ENCODE measurements at regions not wholly inside any gene's neighbourhood (a gene's known extent, or its start where the extent isn't known, plus 50 kb on each side); places are given as distances from the start of the nearest gene placed in this dataset.
"Not testable (repeated sequence)": the region's sequence is repeated elsewhere in the genome, so short reads cannot be mapped to it uniquely, and the experiment has no call there.

DNA sequence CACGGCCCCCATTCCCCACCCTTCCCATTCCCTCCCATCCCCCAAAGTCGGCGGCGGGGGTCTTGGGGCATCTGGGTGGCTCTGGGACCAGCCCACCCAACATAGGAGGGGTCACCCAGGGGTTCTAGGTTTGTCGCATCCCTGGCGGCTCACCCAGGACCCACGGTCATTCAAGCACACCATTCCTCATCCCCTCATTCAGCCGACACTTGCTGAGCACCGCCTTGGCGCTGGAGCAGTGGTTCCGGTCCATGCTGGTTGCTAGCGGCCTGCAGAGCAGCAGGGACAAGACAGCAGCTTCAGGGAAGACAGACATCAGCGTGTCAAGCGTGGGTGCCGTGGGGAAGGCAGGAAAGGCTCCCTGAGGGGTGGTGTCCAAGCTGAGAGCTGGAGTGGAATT lies 50.5 kb upstream of the OTOS start:
- Mint-ChIP-seq H3K27me3 (peaks cover 44% of the 10 kb centered on the region), H3K36me3 (ENCODE audit: low read depth) (no peaks in the 10 kb centered on the region), H3K27ac (no peak overlapping the region), H3K4me1 (ENCODE audit: low read depth) (no peaks in the 10 kb centered on the region), H3K4me3 (no peak overlapping the region), H3K9me3 (peaks cover 17% of the 10 kb centered on the region)
- DNase-seq = no peak

DNA sequence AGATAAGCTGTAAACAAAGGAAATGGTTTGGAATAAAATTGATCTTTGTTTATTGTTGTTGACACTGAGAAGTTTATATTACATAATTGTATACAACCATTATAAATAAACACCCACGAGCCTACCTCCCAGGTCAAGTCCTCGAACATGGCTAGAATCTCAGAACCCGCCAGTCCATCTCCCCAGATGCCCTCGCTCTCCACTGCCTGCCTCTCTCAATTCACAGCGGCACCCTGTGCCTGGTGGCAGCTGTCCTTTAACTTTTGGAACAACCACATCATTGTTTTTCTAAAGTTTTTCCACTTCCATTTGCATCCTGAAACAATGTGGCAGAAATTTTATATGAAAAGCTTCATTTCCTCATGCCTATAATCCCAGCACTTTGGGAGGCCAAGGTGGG lies 52.2 kb upstream of the OTOS start:
- no peak overlapping the region for H3K27ac Mint-ChIP-seq
- H3K4me3 Mint-ChIP-seq = no peak overlapping the region
- peaks cover 40% of the 10 kb centered on the region for H3K27me3 Mint-ChIP-seq
- H3K4me1 Mint-ChIP-seq (ENCODE audit: low read depth) = no peaks in the 10 kb centered on the region
- no peak for DNase-seq
- no peaks in the 10 kb centered on the region for H3K36me3 Mint-ChIP-seq (ENCODE audit: low read depth)
- peaks cover 13% of the 10 kb centered on the region for H3K9me3 Mint-ChIP-seq

DNA sequence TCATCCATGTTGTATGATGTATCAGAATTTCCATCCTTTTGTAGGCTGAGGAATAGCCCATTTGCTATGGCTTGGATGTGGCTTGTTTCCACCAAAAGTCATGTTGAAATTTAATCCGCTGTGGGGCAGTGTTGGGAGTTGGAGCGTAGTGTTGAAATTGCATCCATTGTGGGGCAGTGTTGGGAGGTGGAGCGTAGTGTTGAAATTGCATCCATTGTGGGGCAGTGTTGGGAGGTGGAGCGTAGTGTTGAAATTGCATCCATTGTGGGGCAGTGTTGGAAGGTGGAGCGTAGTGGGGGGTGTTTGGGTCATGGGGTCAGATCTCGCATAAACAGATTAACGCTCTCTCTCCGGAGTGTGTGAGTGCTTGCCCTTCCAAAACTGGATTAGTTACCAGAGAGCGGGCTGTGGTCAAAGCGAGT lies 53.9 kb upstream of the OTOS start:
- H3K27ac Mint-ChIP-seq; H3K36me3 Mint-ChIP-seq (ENCODE audit: low read depth); H3K4me3 Mint-ChIP-seq; DNase-seq; H3K4me1 Mint-ChIP-seq (ENCODE audit: low read depth); H3K9me3 Mint-ChIP-seq: not testable (repeated sequence)
- peaks cover 35% of the 10 kb centered on the region for H3K27me3 Mint-ChIP-seq

DNA sequence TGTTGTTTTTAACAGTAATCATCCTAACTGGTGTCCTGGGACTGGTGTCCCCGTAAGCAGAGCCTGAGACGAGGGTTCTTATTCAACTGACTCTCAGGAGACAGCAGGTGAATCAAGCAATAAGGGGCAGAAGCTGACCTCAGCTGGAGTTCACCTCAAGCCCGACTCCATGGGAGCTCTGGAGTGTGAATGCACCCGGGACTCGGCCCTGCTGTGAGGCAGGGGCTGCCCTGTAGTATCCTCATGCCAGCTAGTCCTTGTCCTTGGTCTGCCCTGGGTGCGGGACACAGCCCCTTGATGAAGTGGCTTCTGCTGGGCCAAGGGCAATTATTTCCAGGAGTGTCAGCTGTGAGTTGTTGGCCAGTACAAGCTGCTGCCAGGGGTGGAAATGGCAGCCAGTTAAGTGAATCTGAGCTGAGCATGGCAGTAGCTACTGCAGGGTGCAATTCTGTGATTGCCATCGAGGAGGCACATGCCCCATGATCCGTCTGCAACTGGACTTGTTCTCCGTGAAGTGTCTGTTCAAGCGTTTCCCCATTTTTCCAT lies 54.9 kb upstream of the OTOS start:
- Mint-ChIP-seq H3K27me3 (peaks cover 45% of the 10 kb centered on the region), H3K9me3 (no peaks in the 10 kb centered on the region), H3K27ac (no peak overlapping the region), H3K4me3 (no peak overlapping the region), H3K4me1 (ENCODE audit: low read depth) (no peaks in the 10 kb centered on the region), H3K36me3 (ENCODE audit: low read depth) (no peaks in the 10 kb centered on the region)
- DNase-seq = no peak

DNA sequence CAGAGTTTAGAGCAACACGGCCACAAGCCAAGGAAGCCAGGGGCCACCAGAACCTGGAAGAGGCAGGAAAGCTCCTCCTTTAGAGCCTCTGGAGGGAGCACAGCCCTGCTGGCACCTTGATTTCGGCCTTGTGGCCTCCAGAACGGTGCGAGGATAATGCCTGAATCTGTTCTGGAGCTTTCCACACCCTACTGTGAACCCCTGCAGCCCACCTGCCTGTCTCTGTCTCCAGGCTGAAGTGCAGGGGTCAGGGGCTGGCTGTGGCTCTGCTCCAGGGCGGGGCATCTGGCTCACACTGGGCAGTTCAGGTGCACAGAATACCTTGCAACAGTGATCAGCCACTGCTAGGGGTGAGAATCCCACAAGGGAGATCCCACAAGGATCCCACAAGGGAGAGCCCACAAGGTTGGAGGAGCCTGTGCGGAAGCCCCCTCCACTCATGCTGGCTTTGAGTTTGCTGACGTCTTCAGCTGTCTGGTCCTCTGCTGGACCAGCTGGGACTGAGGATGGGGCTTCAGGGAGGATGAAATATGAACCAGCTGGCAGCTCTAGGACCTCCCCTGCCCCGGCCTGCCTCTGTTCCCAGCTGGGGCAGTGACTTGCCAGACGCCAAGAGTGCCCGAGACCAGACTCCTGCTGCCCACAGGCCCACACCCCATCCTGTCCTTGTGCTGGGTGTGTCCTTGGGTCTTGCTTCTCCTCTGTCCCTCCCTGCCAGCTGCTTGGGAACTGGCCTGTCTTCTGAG lies 56.4 kb upstream of the OTOS start:
- no peaks in the 10 kb centered on the region for H3K36me3 Mint-ChIP-seq (ENCODE audit: low read depth)
- DNase-seq = no peak
- no peak overlapping the region for H3K27ac Mint-ChIP-seq
- H3K9me3 Mint-ChIP-seq = no peaks in the 10 kb centered on the region
- peaks cover 50% of the 10 kb centered on the region for H3K27me3 Mint-ChIP-seq
- no peaks in the 10 kb centered on the region for H3K4me1 Mint-ChIP-seq (ENCODE audit: low read depth)
- no peak overlapping the region for H3K4me3 Mint-ChIP-seq

DNA sequence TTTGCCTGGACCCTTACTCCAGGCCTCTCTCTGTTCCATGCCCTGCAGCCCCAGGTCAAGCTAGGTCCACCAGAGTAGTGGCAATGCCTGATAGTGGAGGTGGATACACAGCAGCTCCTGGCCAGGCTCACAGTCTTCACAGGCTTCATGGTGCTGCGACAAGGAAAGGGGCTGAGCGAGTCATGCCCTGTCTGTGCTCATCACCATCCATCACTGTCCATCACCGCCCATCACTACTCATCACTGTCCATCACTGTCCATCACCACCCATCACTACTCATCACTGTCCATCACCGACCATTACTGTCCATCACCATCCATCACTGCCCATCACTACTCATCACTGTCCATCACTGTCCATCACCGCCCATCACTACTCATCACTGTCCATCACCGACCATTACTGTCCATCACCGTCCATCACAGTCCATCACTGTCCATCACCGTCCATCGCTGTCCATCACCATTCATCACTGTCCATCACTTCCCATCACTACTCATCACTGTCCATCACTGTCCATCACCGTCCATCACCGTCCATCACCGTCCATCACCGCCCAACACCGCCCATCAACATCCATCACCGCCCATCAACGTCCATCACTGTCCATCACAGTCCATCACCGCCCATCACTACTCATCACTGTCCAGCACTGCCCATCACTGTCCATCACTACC lies 57.1 kb upstream of the OTOS start:
- Mint-ChIP-seq H3K27ac (no peak overlapping the region), H3K9me3 (no peaks in the 10 kb centered on the region), H3K27me3 (peaks cover 49% of the 10 kb centered on the region), H3K36me3 (ENCODE audit: low read depth) (no peaks in the 10 kb centered on the region), H3K4me1 (ENCODE audit: low read depth) (no peaks in the 10 kb centered on the region), H3K4me3 (no peak overlapping the region)
- no peak for DNase-seq

DNA sequence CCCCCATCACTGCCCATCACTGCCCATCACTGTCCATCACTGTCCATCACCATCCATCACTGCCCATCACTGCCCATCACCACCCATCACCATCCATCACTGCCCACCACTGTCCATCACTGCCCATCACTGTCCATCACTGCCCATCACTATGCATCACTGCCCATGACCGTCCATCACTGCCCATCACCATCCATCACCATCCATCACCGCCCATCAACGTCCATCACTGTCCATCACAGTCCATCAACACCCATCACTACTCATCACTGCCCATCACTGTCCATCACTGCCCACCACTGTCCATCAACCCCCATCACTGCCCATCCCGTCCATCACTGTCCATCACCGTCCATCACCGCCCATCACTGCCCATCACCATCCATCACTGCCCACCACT lies 57.8 kb upstream of the OTOS start:
- Mint-ChIP-seq H3K4me1 (ENCODE audit: low read depth) (no peaks in the 10 kb centered on the region), H3K27me3 (peaks cover 52% of the 10 kb centered on the region), H3K36me3 (ENCODE audit: low read depth) (no peaks in the 10 kb centered on the region), H3K4me3 (no peak overlapping the region), H3K27ac (no peak overlapping the region), H3K9me3 (no peaks in the 10 kb centered on the region)
- DNase-seq = no peak

DNA sequence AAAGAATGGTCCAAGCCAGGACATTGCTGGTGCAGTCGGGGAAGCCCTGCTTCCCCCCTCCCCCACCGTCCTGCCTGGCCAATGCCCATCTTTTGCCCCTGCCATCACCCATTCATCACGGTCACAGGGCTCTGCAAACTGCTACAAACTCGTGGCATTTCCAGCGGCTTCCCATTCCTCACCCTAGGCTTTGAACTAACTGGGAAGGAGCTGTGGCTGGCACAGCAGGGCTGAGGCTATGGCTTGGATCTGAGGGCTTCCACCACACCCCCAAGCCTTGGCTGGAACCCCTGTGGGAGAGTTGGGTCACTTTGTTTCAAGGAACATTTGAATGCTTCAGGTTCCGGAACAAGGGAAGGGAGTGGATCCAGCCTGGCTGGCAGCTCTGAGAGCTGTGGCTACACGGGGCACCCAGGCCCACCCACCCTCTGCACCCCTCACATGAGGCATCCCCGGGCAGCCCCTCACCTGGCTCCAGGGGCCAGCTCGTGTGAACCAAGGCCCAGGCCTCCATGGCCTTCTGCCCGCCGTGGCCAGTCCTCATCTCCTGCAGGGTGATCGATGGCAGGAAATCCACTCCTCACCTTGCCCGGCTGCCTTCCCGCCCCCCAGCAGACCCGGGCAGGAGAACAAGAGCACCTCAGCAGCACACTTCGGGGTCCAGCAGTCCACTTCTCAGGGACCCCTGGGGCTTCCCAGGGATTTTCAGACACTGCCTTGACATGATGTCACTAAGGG lies 58.8 kb upstream of the OTOS start:
- Mint-ChIP-seq H3K4me1 (ENCODE audit: low read depth) (no peaks in the 10 kb centered on the region), H3K36me3 (ENCODE audit: low read depth) (no peaks in the 10 kb centered on the region), H3K9me3 (no peaks in the 10 kb centered on the region), H3K27ac (no peak overlapping the region), H3K4me3 (no peak overlapping the region), H3K27me3 (peaks cover 57% of the 10 kb centered on the region)
- no peak for DNase-seq

DNA sequence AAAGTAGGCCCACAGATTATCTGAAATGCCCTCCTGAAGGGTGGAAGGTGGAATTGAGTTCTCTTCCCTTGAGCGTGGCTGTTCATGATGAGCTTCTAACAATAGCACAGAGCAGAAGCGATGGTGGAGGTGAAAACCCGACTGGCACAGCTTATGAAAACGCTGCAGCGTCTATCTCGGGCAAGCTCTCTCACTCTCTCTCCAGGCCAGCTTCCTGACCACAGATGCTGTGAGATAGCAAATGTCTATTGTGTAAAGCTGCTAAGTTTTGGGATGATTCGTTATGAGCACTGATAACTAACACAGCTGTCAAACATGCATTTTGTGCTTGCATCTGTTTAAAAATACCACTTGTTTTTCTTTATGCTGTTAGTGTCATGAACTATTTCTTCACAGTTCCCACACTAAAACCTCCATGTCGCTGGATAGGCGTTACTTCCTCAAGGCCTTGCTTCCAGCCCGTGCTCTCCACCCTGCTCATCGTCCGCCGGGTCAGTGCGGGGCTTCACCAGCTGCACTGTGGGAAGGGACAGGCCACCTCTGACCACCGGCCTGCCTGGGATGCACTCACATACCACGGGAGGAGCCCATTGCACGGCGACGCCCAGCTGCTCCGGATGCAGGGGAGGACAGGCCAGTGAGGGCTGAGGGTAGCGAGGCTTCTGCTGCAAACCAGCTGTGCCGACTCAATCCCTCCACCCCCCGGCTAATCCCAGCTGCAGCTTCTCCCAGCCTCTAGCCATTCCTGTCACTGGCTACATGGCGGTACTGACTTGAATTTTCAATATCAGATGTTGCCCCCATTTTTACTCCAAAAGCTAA lies 60.0 kb upstream of the OTOS start:
- H3K27me3 Mint-ChIP-seq = peaks cover 65% of the 10 kb centered on the region
- DNase-seq = no peak
- H3K4me1 Mint-ChIP-seq (ENCODE audit: low read depth) = peaks cover 7% of the 10 kb centered on the region
- H3K36me3 Mint-ChIP-seq (ENCODE audit: low read depth) = no peaks in the 10 kb centered on the region
- H3K4me3 Mint-ChIP-seq = no peak overlapping the region
- H3K9me3 Mint-ChIP-seq = no peaks in the 10 kb centered on the region
- H3K27ac Mint-ChIP-seq = no peak overlapping the region

DNA sequence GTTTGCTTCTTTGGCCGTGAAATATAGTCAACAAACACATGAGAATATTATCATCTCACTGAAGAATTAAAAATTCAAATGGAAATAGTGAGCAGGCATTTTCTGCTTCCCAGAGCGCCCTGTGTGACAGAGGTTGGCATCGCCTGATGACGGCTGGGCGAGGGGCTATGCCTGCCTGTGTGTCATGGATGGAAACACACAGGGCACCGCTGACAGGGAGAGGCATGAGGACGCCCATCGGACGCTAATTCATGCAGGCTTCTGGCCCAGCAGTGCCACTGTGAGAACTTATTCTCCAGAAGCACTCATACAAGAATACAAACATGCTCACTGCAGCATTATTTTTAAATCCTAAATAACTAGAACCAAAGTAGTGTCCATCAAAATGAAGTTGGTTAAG lies 61.4 kb upstream of the OTOS start:
- no peak overlapping the region for H3K27ac Mint-ChIP-seq
- H3K27me3 Mint-ChIP-seq = peaks cover 63% of the 10 kb centered on the region
- DNase-seq = no peak
- H3K36me3 Mint-ChIP-seq (ENCODE audit: low read depth) = no peaks in the 10 kb centered on the region
- H3K9me3 Mint-ChIP-seq = peaks cover 3% of the 10 kb centered on the region
- H3K4me3 Mint-ChIP-seq = no peak overlapping the region
- H3K4me1 Mint-ChIP-seq (ENCODE audit: low read depth) = peaks cover 12% of the 10 kb centered on the region

DNA sequence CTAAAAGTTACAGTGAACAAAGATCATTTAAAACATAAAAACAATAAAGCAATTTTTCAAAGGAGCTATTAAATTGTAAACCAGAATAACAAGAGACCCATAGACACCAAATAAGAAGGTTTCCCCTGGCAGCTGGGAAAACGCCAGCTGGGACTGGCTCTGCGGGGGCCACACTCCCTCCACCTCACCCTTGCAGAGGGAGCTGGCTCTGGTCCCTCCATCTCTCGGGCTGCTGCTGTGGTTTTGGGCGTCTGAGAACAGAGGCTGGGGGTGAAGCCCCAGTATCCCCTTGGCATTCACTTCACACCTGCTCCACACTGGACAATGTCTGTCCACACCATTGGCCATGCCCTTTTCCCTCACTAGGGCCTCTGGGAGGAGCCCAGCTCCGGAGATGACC lies 62.1 kb upstream of the OTOS start:
- no peaks in the 10 kb centered on the region for H3K36me3 Mint-ChIP-seq (ENCODE audit: low read depth)
- DNase-seq = no peak
- H3K9me3 Mint-ChIP-seq = peaks cover 3% of the 10 kb centered on the region
- H3K27me3 Mint-ChIP-seq = peaks cover 65% of the 10 kb centered on the region
- H3K27ac Mint-ChIP-seq = no peak overlapping the region
- peaks cover 12% of the 10 kb centered on the region for H3K4me1 Mint-ChIP-seq (ENCODE audit: low read depth)
- no peak overlapping the region for H3K4me3 Mint-ChIP-seq

DNA sequence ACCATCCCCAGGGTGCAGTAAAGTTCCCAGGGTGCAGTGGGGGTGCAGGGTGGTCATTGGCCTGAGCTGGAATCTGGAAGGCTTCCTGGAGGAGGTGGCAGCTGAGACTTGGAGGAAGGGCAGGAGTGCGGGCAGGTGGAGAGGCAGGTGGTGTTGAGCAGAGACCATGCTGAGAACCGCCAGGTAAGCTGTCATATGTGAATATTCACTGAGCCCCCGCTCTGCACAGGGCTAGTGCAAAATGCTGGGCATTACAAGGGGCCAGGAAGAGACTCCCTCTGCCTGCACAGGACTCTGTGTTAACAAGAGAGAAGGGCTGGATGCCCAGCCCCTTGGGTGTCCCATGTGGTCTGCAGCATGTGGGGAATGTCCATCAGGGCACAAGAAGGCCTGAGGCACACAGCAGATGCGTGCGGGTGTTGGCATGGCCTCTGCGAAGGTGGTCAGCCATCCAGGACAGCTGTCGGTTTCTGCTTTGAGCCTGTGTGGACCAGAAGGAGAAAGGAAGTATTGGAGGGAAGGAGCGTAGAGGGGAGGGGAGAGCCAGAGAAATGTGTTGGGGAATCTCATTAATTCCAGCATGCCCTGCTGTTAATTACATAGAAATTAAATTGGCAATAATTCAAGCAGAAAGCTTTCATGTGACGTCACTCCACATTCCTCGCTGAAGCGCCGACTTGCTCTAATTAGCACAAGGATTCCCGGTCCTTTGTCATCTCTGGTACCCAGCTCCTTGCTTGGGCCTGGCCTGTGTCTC lies 62.8 kb upstream of the OTOS start:
- Mint-ChIP-seq H3K4me1 (ENCODE audit: low read depth) (peaks cover 12% of the 10 kb centered on the region), H3K27me3 (peaks cover 67% of the 10 kb centered on the region), H3K36me3 (ENCODE audit: low read depth) (no peaks in the 10 kb centered on the region), H3K27ac (no peak overlapping the region), H3K4me3 (no peak overlapping the region), H3K9me3 (peaks cover 3% of the 10 kb centered on the region)
- DNase-seq = no peak

DNA sequence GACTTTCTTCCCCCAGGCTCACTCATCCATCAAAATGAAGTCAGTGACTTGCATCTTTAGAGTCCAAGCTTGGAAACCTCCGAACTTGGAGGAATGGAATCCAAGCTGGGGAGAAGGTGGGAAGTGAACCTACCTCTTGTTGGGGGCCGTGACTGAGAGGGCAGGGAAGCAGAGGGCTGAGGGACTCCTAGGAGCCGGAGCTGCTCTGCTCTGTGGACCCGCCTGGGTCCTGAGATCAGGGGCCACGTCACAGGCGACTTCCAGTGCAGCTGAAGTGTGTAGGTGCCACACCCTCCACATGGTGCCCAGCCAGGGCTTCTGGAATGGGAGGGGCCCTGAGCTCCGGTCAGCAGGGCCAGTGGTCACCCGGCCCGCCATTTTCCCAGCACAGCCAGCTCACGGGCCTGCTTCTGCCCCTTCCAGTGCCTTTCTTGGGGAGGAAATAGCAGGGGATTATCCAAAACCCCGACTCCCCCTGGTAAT lies 63.4 kb upstream of the OTOS start:
- Mint-ChIP-seq H3K27me3 (peaks cover 67% of the 10 kb centered on the region), H3K4me1 (ENCODE audit: low read depth) (peaks cover 12% of the 10 kb centered on the region), H3K9me3 (peaks cover 3% of the 10 kb centered on the region), H3K36me3 (ENCODE audit: low read depth) (no peaks in the 10 kb centered on the region), H3K4me3 (no peak overlapping the region), H3K27ac (no peak overlapping the region)
- no peak for DNase-seq

Data from activated T-cell treated with anti-CD3 and anti-CD28 coated beads, Interleukin-2, amount 50 U/mL, for 24 hours (primary cell).